HEK293 (cell line): ENCODE measurements at regions not wholly inside any gene's neighbourhood (a gene's known extent, or its start where the extent isn't known, plus 50 kb on each side); places are given as distances from the start of the nearest gene placed in this dataset.

ENCODE experiments used
- CTCF ChIA-PET: fragments of 350-600 bp; formaldehyde crosslinking; extraction: SDS; loops from one replicate; lab custom pipeline; 2021; ENCODE audit warnings: antibody characterized with exemption; lab: Yijun Ruan, JAX
- POLR2A ChIA-PET: fragments of 300-600 bp; formaldehyde crosslinking; extraction: SDS; loops from one replicate; lab custom pipeline; 2020; ENCODE audit warnings: antibody characterized with exemption, inconsistent platforms; lab: Yijun Ruan, JAX
- H3K27ac ChIP-seq: fragments of 200-500 bp; sonication (Bioruptor generic); 2 replicates; pipeline ENCODE4 v1.5.1; 2014; ENCODE audit warnings: low read depth, low read length, control low read depth, inconsistent platforms; ENCODE audit errors: extremely low read depth
- H3K36me3 ChIP-seq, 2 experiments: fragments of 200-500 bp in 1 of 2; sonication (Bioruptor generic) in 1 of 2; 1 replicate in 1 of 2; 2 replicates in 1 of 2; pipeline ENCODE4 v1.5.1; 2014 to 2017; ENCODE audit warnings: inconsistent platforms in 2 of 2, low read length in 2 of 2; ENCODE audit not compliant: control insufficient read depth in 2 of 2, insufficient read depth in 1 of 2
- H3K4me1 ChIP-seq: fragments of 200-500 bp; sonication (Bioruptor generic); 2 replicates; pipeline ENCODE4 v1.5.1; 2014; ENCODE audit warnings: mild to moderate bottlenecking, low read length, inconsistent platforms; ENCODE audit not compliant: control insufficient read depth, insufficient read depth
- H3K4me3 ChIP-seq: 2 replicates; pipeline ENCODE4 v1.5.1; 2011; ENCODE audit warnings: low read depth, mild to moderate bottlenecking, control low read depth, low read length, moderate library complexity
- H3K9me3 ChIP-seq: fragments of 200-500 bp; sonication (Bioruptor generic); 2 replicates; pipeline ENCODE4 v1.5.1; 2014; ENCODE audit warnings: low read depth, low read length, inconsistent platforms; ENCODE audit not compliant: control insufficient read depth, insufficient read depth
- FEZF1 ChIP-seq: fragments of 450-650 bp; formaldehyde crosslinking; IDR thresholded peaks from 2 replicates; pipeline ENCODE4 v1.5.1; 2016; ENCODE audit warnings: missing biosample characterization, missing genetic modification characterization
- KLF1 ChIP-seq: fragments of 450-650 bp; formaldehyde crosslinking; IDR thresholded peaks from 2 replicates; pipeline ENCODE4 v1.5.1; 2016; ENCODE audit warnings: missing biosample characterization, missing genetic modification characterization
- MYNN ChIP-seq: fragments of 450-650 bp; formaldehyde crosslinking; IDR thresholded peaks from 2 replicates; pipeline ENCODE4 v1.5.1; 2016; ENCODE audit warnings: missing biosample characterization, missing genetic modification characterization, borderline replicate concordance
- OVOL3 ChIP-seq: fragments of 450-650 bp; formaldehyde crosslinking; IDR thresholded peaks from 2 replicates; pipeline ENCODE4 v1.5.1; 2016; ENCODE audit warnings: missing biosample characterization, missing genetic modification characterization
- REST ChIP-seq: fragments of 450-650 bp; formaldehyde crosslinking; IDR thresholded peaks from 2 replicates; pipeline ENCODE4 v1.5.1; 2016; ENCODE audit warnings: missing biosample characterization, missing genetic modification characterization
- SETDB1 ChIP-seq: IDR thresholded peaks from one replicate; pipeline ENCODE4 v1.6.1; 2017; ENCODE audit warnings: mild to moderate bottlenecking, low read length, moderate library complexity, mixed read lengths; ENCODE audit not compliant: insufficient read length
- TCF7L2 ChIP-seq: IDR thresholded peaks from 2 replicates; pipeline ENCODE4 v1.6.1; 2011; ENCODE audit warnings: low read depth, mild to moderate bottlenecking, inconsistent platforms, low read length, moderate library complexity, borderline replicate concordance
- ZBTB10 ChIP-seq: fragments of 450-650 bp; formaldehyde crosslinking; IDR thresholded peaks from 2 replicates; pipeline ENCODE4 v1.5.1; 2016; ENCODE audit warnings: missing biosample characterization, missing genetic modification characterization
- ZBTB26 ChIP-seq: fragments of 450-650 bp; formaldehyde crosslinking; optimal IDR thresholded peaks from 2 replicates; pipeline ENCODE3; 2016; ENCODE audit warnings: missing biosample characterization, mild to moderate bottlenecking, missing genetic modification characterization
- ZNF223 ChIP-seq: fragments of 450-650 bp; formaldehyde crosslinking; IDR thresholded peaks from 2 replicates; pipeline ENCODE4 v1.5.1; 2016; ENCODE audit warnings: missing biosample characterization, missing genetic modification characterization
- ZNF292 ChIP-seq: fragments of 450-650 bp; formaldehyde crosslinking; IDR thresholded peaks from 2 replicates; pipeline ENCODE4 v1.5.1; 2016; ENCODE audit warnings: low read depth, missing biosample characterization, missing genetic modification characterization, borderline replicate concordance
- ZNF416 ChIP-seq: fragments of 450-650 bp; formaldehyde crosslinking; IDR thresholded peaks from 2 replicates; pipeline ENCODE4 v1.5.1; 2016; ENCODE audit warnings: missing biosample characterization, missing genetic modification characterization
- ZNF529 ChIP-seq: fragments of 450-650 bp; formaldehyde crosslinking; IDR thresholded peaks from 2 replicates; pipeline ENCODE4 v1.5.1; 2017; ENCODE audit warnings: missing genetic modification characterization, missing biosample characterization; ENCODE audit not compliant: insufficient replicate concordance
- ZNF623 ChIP-seq: fragments of 450-650 bp; formaldehyde crosslinking; IDR thresholded peaks from 2 replicates; pipeline ENCODE4 v1.5.1; 2016; ENCODE audit warnings: missing biosample characterization, missing genetic modification characterization
- ZNF670 ChIP-seq: fragments of 450-650 bp; formaldehyde crosslinking; IDR thresholded peaks from 2 replicates; pipeline ENCODE4 v1.5.1; 2016; ENCODE audit warnings: missing biosample characterization, missing genetic modification characterization, low read depth
- ZNF843 ChIP-seq: fragments of 450-650 bp; formaldehyde crosslinking; IDR thresholded peaks from 2 replicates; pipeline ENCODE4 v1.5.1; 2016; ENCODE audit warnings: missing biosample characterization, missing genetic modification characterization
- ZSCAN16 ChIP-seq: fragments of 450-650 bp; formaldehyde crosslinking; IDR thresholded peaks from 2 replicates; pipeline ENCODE4 v1.5.1; 2016; ENCODE audit warnings: missing biosample characterization, missing genetic modification characterization
- ZSCAN30 ChIP-seq: fragments of 450-650 bp; IDR thresholded peaks from 2 replicates; pipeline ENCODE4 v1.5.1; 2018; ENCODE audit warnings: missing biosample characterization, mild to moderate bottlenecking, missing genetic modification characterization, moderate library complexity
- ZSCAN5A ChIP-seq: fragments of 450-650 bp; formaldehyde crosslinking; IDR thresholded peaks from 2 replicates; pipeline ENCODE4 v1.5.1; 2016; ENCODE audit warnings: missing biosample characterization, missing genetic modification characterization

- CTCF ChIA-PET = interaction anchor here (0.7 to 1.0 kb wide), 2 partner anchors 20 to 751 kb away, joined by 3 read pairs; no protein-coding TSS in a partner anchor
- TF ChIP-seq OVOL3 = no peak
- TF ChIP-seq MYNN (tag by site-specific recombination) = no peak
- no peak for TF ChIP-seq ZBTB26
- no peak for TF ChIP-seq ZNF670 (tag by site-specific recombination)
- no peak for TF ChIP-seq REST
- no peak for TF ChIP-seq ZSCAN5A (tag by site-specific recombination)
- no peak for TF ChIP-seq ZBTB10 (tag by site-specific recombination)
- TF ChIP-seq ZNF416 (tag by site-specific recombination) = no peak
- no peak for TF ChIP-seq KLF1
- no peak for TF ChIP-seq FEZF1 (tag by site-specific recombination)
- no peak for TF ChIP-seq ZNF623 (tag by site-specific recombination)
- no peak for TF ChIP-seq ZNF529
- TF ChIP-seq ZSCAN16 (tag by site-specific recombination) = no peak
- no peak for TF ChIP-seq SETDB1
- TF ChIP-seq ZNF843 = no peak
- TF ChIP-seq TCF7L2 = no peak
- TF ChIP-seq ZSCAN30 (tag by site-specific recombination) = no peak
- TF ChIP-seq ZNF292 (tag by site-specific recombination) = no peak
- TF ChIP-seq ZNF223 (tag by site-specific recombination) = no peak
- POLR2A ChIA-PET = no interaction called here
Observed at GRCh38 chr2:183536714-183537113, 412.5 kb downstream of the NUP35 start.

More at GRCh38 chr2:183536714-183537113, 412.5 kb downstream of the NUP35 start:
- Histone ChIP-seq H3K27ac (no peak overlapping the region), H3K9me3 (no peaks in the 10 kb centered on the region), H3K36me3 (no peaks in the 10 kb centered on the region), H3K4me3 (no peak overlapping the region), H3K4me1 (no peaks in the 10 kb centered on the region)
